ENCODE measurements at regions not wholly inside any gene's neighbourhood (a gene's known extent, or its start where the extent isn't known, plus 50 kb on each side); places are given as distances from the start of the nearest gene placed in this dataset.

GRCh38 chr2:129479892-129480291 lies 499.6 kb upstream of the RAB6C start (continued):
- no peak for TF ChIP-seq PRDM10 (CRISPR knock-in tag; IDR thresholded peaks at IDR 0.05; ENCODE audit: low read depth)

DNA sequence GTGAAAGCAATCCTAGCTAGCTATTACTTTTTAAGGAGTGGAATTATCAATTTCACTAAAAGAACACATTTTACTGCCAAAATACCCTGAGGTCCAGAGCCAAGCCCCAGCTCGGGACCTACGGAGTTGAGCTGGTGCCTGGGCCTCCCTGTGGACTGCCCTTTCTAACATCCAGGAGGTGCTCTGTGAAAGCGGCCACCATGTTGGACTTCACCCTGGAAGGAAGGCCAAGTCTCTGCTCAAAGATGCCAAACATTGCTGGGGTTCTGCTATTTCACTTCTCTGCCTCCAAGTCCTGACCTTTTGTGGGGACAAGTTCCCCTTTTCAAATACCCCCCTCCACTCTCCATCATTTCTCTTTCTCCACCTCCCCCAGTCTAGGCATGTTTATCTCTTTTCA lies 498.7 kb upstream of the RAB6C start:
- ChIA-PET POLR2A (no interaction called here), CTCF (ENCODE audit: low intra/inter-chr PET ratio, low total read pairs) (no interaction called here)

More for the DNA sequence above, 498.7 kb upstream of the RAB6C start:
- intact Hi-C loops (cut with micrococcal nuclease; ENCODE audit: unreplicated experiment) (no loop called here), in situ Hi-C loops (cut with HindIII; ENCODE audit: extremely low pct_ligation_motif_present, low pct_unique_long_range_greater_than_20kb) (no loop called here)
- Histone ChIP-seq H3K4me3 (replicated peaks in 1 of 3; ENCODE audit: insufficient read depth in 1 of 3, low read depth in 2 of 3, low read length in 3 of 3) (no peak overlapping the region), H3K27ac (ENCODE audit: extremely low read length, insufficient read depth, low read length) (no peak overlapping the region), H4K20me1 (ENCODE audit: insufficient read depth, low read length) (no peaks in the 10 kb centered on the region), H3K79me2 (ENCODE audit: insufficient read depth, low read length) (no peaks in the 10 kb centered on the region), H3K4me2 (ENCODE audit: low read depth, low read length) (no peak overlapping the region), H3K36me3 (replicated peaks in 1 of 2; ENCODE audit: control insufficient read depth in 1 of 2, insufficient read depth in 2 of 2, low read length in 2 of 2) (no peaks in the 10 kb centered on the region), H3K9ac (ENCODE audit: insufficient read depth, low read depth, low read length) (no peak overlapping the region), H2AFZ (ENCODE audit: low read length) (no peak overlapping the region), H3K27me3 (ENCODE audit: control insufficient read depth in 1 of 2, insufficient read depth in 2 of 2, low read length in 2 of 2) (peaks cover 0 to 4% of the 10 kb centered on the region in 2 experiments; a peak in 2 of 5 replicates), H3K4me1 (ENCODE audit: insufficient read depth, low read length) (no peaks in the 10 kb centered on the region), H3K9me3 (ENCODE audit: low read length) (no peaks in the 10 kb centered on the region)
- WGBS (ENCODE audit: low lambda C conversion rate), result 6% methylated on average over 3 of the region's 3 CpGs
- ATAC-seq (no peak), DNase-seq (ENCODE audit: low spot score) (no peak), FAIRE-seq (no peak)
- no peak for TF ChIP-seq ZSCAN12 (CRISPR knock-in tag; IDR thresholded peaks at IDR 0.05)
- TF ChIP-seq ZNF20 (CRISPR knock-in tag; IDR thresholded peaks at IDR 0.05), result no peak
- no peak for TF ChIP-seq ZNF251 (CRISPR knock-in tag; IDR thresholded peaks at IDR 0.05)
- TF ChIP-seq ZBTB21 (CRISPR knock-in tag; IDR thresholded peaks at IDR 0.05), result no peak
- TF ChIP-seq XBP1 (CRISPR knock-in tag; IDR thresholded peaks at IDR 0.05), result no peak
- no peak for TF ChIP-seq RFXAP (CRISPR knock-in tag; IDR thresholded peaks at IDR 0.05; ENCODE audit: borderline replicate concordance)
- TF ChIP-seq DR1 (CRISPR knock-in tag; IDR thresholded peaks at IDR 0.05), result no peak
- no peak for TF ChIP-seq CHD4 (IDR thresholded peaks at IDR 0.05; ENCODE audit: borderline replicate concordance, low read length)
- TF ChIP-seq ZNF75D (CRISPR knock-in tag; IDR thresholded peaks at IDR 0.05; ENCODE audit: borderline replicate concordance), result no peak
- TF ChIP-seq FOXC1 (CRISPR knock-in tag; IDR thresholded peaks at IDR 0.05; ENCODE audit: borderline replicate concordance), result no peak
- TF ChIP-seq CHD2 (IDR thresholded peaks at IDR 0.05; ENCODE audit: low read depth, low read length), result no peak
- TF ChIP-seq SMARCC2 (IDR thresholded peaks at IDR 0.05), result no peak
- TF ChIP-seq PHB2 (IDR thresholded peaks at IDR 0.05; ENCODE audit: partially characterized antibody), result no peak
- no peak for TF ChIP-seq HNF1B (CRISPR knock-in tag; IDR thresholded peaks at IDR 0.05)
- TF ChIP-seq NRL (CRISPR knock-in tag; IDR thresholded peaks at IDR 0.05; ENCODE audit: borderline replicate concordance), result no peak
- BruUV-seq (replicated peaks), result no TSS peak
